IPS DF 4.7 (cell line): ENCODE measurements at regions not wholly inside any gene's neighbourhood (a gene's known extent, or its start where the extent isn't known, plus 50 kb on each side); places are given as distances from the start of the nearest gene placed in this dataset.
"Not testable (repeated sequence)": the region's sequence is repeated elsewhere in the genome, so short reads cannot be mapped to it uniquely, and the experiment has no call there.

Experiments used
- DNase-seq: peaks from one replicate; pipeline ENCODE4 v3.0.0-alpha.2; 2013; ENCODE audit warnings: low spot score; ENCODE audit errors: extremely low read depth

GRCh38 chr5:163877865-163878264 is 372.4 kb downstream of the MAT2B start:
- DNase-seq, result no peak

- DNase-seq, result no peak
Measured at GRCh38 chr5:163878490-163878889, 373.1 kb downstream of the MAT2B start.

GRCh38 chr5:163880302-163880701 is 374.9 kb downstream of the MAT2B start:
- no peak for DNase-seq

- DNase-seq, result no peak
Measured at GRCh38 chr5:163885117-163885516, 379.7 kb downstream of the MAT2B start.

GRCh38 chr5:163887854-163888253 is 382.4 kb downstream of the MAT2B start:
- no peak for DNase-seq

GRCh38 chr5:163888366-163888765 is 382.9 kb downstream of the MAT2B start:
- no peak for DNase-seq

- DNase-seq, result no peak
Measured at GRCh38 chr5:163889369-163889768, 383.9 kb downstream of the MAT2B start.

- DNase-seq, result no peak
Measured at GRCh38 chr5:163890261-163890660, 384.8 kb downstream of the MAT2B start.

- no peak for DNase-seq
Measured at GRCh38 chr5:163893281-163893680, 387.9 kb downstream of the MAT2B start.

GRCh38 chr5:163894645-163895044 is 389.2 kb downstream of the MAT2B start:
- DNase-seq, result no peak

- no peak for DNase-seq
Measured at GRCh38 chr5:163898873-163899272, 393.5 kb downstream of the MAT2B start.

- not testable (repeated sequence) for DNase-seq
Measured at GRCh38 chr5:163907783-163908182, 402.4 kb downstream of the MAT2B start.

- DNase-seq, result no peak
Measured at GRCh38 chr5:163908253-163908652, 402.8 kb downstream of the MAT2B start.

GRCh38 chr5:163910226-163910625 is 404.8 kb downstream of the MAT2B start:
- no peak for DNase-seq

GRCh38 chr5:163912046-163912445 is 406.6 kb downstream of the MAT2B start:
- DNase-seq, result no peak

GRCh38 chr5:163913548-163913947 is 408.1 kb downstream of the MAT2B start:
- DNase-seq, result no peak

- no peak for DNase-seq
Measured at GRCh38 chr5:163914910-163915309, 409.5 kb downstream of the MAT2B start.

- no peak for DNase-seq
Measured at GRCh38 chr5:163915481-163915961, 410.1 kb downstream of the MAT2B start.

- DNase-seq, result no peak
Measured at GRCh38 chr5:163916376-163916775, 411.0 kb downstream of the MAT2B start.

GRCh38 chr5:163916861-163917260 is 411.4 kb downstream of the MAT2B start:
- no peak for DNase-seq

GRCh38 chr5:163917747-163918146 is 412.3 kb downstream of the MAT2B start:
- no peak for DNase-seq

- DNase-seq, result not testable (repeated sequence)
Measured at GRCh38 chr5:163934990-163935389, 429.6 kb downstream of the MAT2B start.

- DNase-seq, result no peak
Measured at GRCh38 chr5:163938595-163938994, 433.2 kb downstream of the MAT2B start.

- no peak for DNase-seq
Measured at GRCh38 chr5:163941079-163941478, 435.7 kb downstream of the MAT2B start.
